GM20000 (cell line): ENCODE measurements at regions not wholly inside any gene's neighbourhood (a gene's known extent, or its start where the extent isn't known, plus 50 kb on each side); places are given as distances from the start of the nearest gene placed in this dataset.
"Not testable (repeated sequence)": the region's sequence is repeated elsewhere in the genome, so short reads cannot be mapped to it uniquely, and the experiment has no call there.

Experiments
- DNase-seq: peaks from one replicate; pipeline ENCODE4 v3.0.0; 2012; ENCODE audit warnings: low spot score
- TF ChIP-seq, protein P1 (sequence below): IDR thresholded peaks from 2 replicates; pipeline ENCODE4 v1.5.1; 2012; ENCODE audit warnings: mild to moderate bottlenecking, control low read depth; ENCODE audit errors: extremely low read depth, missing control alignments

- TF ChIP-seq, protein P1, sequence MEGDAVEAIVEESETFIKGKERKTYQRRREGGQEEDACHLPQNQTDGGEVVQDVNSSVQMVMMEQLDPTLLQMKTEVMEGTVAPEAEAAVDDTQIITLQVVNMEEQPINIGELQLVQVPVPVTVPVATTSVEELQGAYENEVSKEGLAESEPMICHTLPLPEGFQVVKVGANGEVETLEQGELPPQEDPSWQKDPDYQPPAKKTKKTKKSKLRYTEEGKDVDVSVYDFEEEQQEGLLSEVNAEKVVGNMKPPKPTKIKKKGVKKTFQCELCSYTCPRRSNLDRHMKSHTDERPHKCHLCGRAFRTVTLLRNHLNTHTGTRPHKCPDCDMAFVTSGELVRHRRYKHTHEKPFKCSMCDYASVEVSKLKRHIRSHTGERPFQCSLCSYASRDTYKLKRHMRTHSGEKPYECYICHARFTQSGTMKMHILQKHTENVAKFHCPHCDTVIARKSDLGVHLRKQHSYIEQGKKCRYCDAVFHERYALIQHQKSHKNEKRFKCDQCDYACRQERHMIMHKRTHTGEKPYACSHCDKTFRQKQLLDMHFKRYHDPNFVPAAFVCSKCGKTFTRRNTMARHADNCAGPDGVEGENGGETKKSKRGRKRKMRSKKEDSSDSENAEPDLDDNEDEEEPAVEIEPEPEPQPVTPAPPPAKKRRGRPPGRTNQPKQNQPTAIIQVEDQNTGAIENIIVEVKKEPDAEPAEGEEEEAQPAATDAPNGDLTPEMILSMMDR: no peak
- DNase-seq: no peak
These were observed 99.6 kb downstream of the FAM114A2 start for GRCh38 chr5:153939101-153939500.

DNA sequence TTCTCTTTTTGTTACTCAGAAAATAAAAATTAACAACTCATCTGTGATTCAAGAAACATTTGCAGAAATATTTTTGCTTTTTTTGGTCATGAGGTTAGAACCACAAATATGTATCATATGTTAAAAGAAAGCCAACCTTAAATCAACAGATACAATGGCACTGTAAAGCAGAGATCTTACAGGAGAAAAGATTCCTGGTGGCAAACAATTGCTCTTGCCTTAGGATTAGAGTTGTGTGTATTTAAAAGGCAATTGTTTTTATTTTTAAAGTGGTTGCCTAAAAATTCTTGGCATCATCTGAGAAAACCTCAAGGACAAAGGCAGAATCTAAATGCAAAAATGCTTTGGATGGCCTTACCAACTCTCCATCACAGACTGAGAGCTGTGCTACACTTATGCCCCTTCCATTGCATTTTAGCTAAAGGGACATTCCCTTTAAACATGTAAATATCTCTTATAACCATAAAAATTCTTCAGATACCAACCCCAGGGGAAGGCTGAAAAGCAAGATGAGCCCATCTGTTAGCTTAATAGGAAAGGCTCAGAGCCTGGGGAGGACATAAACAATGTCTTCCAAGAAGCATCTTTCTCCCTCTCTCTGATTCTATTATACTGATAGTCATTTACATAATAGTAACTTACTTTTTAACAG, 100.4 kb downstream of the FAM114A2 start:
- DNase-seq: no peak
- TF ChIP-seq, protein P1: no peak

GRCh38 chr5:153937661-153938060, 101.0 kb downstream of the FAM114A2 start:
- TF ChIP-seq, protein P1: no peak
- no peak for DNase-seq

DNA sequence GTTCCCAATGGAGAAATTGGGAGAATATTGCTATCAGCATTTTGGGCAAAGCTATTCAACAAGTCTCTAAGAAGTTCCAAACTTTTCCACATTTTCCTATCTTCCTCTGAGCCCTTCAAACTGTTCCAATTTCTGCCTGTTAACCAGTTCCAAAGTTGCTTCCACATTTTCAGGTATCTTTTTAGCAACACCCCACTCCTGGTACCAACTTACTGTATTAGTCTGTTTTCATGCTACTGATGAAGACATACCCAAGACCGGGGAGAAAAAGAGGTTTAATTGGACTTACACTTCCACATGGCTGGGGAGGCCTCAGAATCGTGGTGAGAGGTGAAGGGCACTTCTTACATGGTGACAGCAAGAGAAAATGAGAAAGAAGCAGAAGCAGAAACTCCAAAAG, 103.6 kb downstream of the FAM114A2 start:
- DNase-seq: not testable (repeated sequence)

DNA sequence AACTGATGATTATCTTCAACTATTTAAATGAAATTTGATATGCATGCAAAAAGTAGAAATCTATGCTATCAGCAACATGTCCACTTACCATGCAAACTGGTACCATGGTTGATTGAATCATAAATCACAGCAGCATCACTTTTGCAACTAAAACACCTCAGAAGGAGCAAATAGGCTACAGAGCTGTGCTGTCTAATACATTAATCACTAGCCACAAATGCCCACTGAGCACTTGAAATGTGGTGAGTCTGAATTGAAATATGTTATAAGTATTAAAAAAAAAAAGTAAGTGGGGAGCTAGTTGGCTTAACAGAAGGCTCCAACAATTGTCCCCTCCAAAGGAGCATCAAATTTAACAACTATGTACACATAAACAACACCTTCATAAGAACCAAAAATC, 112.5 kb downstream of the FAM114A2 start:
- TF ChIP-seq, protein P1: no peak

GRCh38 chr5:153919161-153919560, 119.5 kb downstream of the FAM114A2 start:
- no peak for DNase-seq
- TF ChIP-seq, protein P1: no peak

More for the DNA sequence above, 112.5 kb downstream of the FAM114A2 start:
- no peak for DNase-seq

DNA sequence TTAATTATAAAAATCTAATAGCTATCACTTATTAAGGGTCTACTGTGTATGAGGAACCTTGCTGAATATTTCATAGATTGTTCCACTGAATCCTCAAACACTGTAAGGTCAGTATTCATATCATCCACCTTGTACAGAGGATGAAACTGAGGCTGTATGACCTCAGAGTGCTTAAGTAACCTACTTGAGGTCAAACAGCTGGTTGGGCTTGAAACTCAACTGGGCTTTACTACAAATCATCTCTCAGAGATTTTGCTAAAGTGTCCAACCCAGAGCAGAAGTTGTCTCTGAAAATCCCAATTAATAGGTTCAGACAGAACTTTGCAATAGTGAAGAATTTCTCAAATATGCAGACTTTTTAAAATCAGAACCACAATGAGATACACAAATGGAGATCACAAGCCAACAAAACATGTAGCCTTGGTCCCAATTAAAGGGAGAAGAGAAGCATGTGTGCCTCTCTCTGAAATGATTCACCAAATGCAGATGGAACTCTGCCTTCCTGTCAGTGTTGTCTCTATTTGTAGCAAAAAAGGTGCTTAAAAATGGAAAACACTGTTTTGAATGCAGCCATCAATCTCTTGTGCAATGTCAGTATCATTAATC, 131.4 kb downstream of the FAM114A2 start:
- TF ChIP-seq, protein P1: no peak
- DNase-seq: no peak

- TF ChIP-seq, protein P1: no peak
These were observed 133.5 kb downstream of the FAM114A2 start for GRCh38 chr5:153905219-153905618.

More at GRCh38 chr5:153905219-153905618, 133.5 kb downstream of the FAM114A2 start:
- no peak for DNase-seq
